A549 (cell line): ENCODE measurements at regions not wholly inside any gene's neighbourhood (a gene's known extent, or its start where the extent isn't known, plus 50 kb on each side); places are given as distances from the start of the nearest gene placed in this dataset.

Experiments
- ATAC-seq, 2 experiments: fragments of 200-7000 bp in 1 of 2; fragments of >200 bp in 1 of 2; cut with Nextera tagmentation in 1 of 2; cut with Tn5 transposase in 1 of 2; 3 replicates each; pipeline versions ENCODE4 v1.8.0 to v1.9.1; 2018 to 2020; ENCODE audit warnings: mild to moderate bottlenecking in 1 of 2, moderate library complexity in 1 of 2
- CTCF ChIA-PET: fragments of 300-600 bp; sonication (Branson Sonifier 250); formaldehyde crosslinking; extraction: SDS; loops from one replicate; lab custom pipeline; 2021; ENCODE audit warnings: antibody characterized with exemption, inconsistent platforms; lab: Yijun Ruan, JAX
- POLR2A ChIA-PET: fragments of 350-600 bp; formaldehyde crosslinking; extraction: SDS; loops from one replicate; lab custom pipeline; 2021; ENCODE audit warnings: antibody characterized with exemption, inconsistent platforms; lab: Yijun Ruan, JAX
- DNase-seq, 2 experiments: peaks; one replicate each; pipeline versions ENCODE4 v3.0.0 to v3.0.0-alpha.2; 2011 to 2016; ENCODE audit warnings: low read depth in 1 of 2, low spot score in 1 of 2
- FAIRE-seq: peaks from 2 replicates; lab custom pipeline; 2011; peaks lifted over from hg19 to GRCh38; lab: Jason Lieb, UNC
- H3K27ac ChIP-seq, 2 experiments: fragments of >200 bp; sonication (Bioruptor Twin); formaldehyde crosslinking; 3 replicates each; pipeline ENCODE4 v1.5.1; 2016 to 2017
- H3K4me1 ChIP-seq: fragments of >200 bp; sonication (Bioruptor Twin); formaldehyde crosslinking; 3 replicates; pipeline ENCODE4 v1.6.1; 2016
- H3K4me2 ChIP-seq: fragments of >200 bp; sonication (Bioruptor Twin); formaldehyde crosslinking; 3 replicates; pipeline ENCODE4 v1.6.1; 2016
- H3K4me3 ChIP-seq: fragments of >200 bp; sonication (Bioruptor Twin); formaldehyde crosslinking; 3 replicates; pipeline ENCODE4 v1.5.1; 2016
- H3K9me3 ChIP-seq: fragments of >200 bp; sonication (Bioruptor Twin); formaldehyde crosslinking; 3 replicates; pipeline ENCODE4 v1.6.1; 2016
- ATOH8 ChIP-seq: fragments of 250-450 bp; sonication (Bioruptor Pico); IDR thresholded peaks from 2 replicates; pipeline ENCODE4 v1.5.0; 2020; ENCODE audit warnings: low read depth, mild to moderate bottlenecking, moderate library complexity
- CBX2 ChIP-seq: fragments of 200-600 bp; sonication (generic); IDR thresholded peaks from 2 replicates; pipeline ENCODE4 v1.6.1; 2016; ENCODE audit warnings: low read depth, mild to moderate bottlenecking, borderline replicate concordance
- CHD4 ChIP-seq: fragments of 200-600 bp; sonication (generic); IDR thresholded peaks from 2 replicates; pipeline ENCODE4 v1.6.1; 2016; ENCODE audit warnings: antibody characterized with exemption, mild to moderate bottlenecking, borderline replicate concordance
- EHF ChIP-seq: fragments of 250-450 bp; sonication (Bioruptor Pico); IDR thresholded peaks from 2 replicates; pipeline ENCODE4 v1.5.0; 2020; ENCODE audit warnings: mild to moderate bottlenecking
- ELK1 ChIP-seq: fragments of 150-350 bp; IDR thresholded peaks from 2 replicates; pipeline ENCODE4 v1.6.1; 2014; ENCODE audit warnings: low read depth, mild to moderate bottlenecking, low read length
- FOSB ChIP-seq: fragments of 250-450 bp; sonication (Bioruptor Pico); IDR thresholded peaks from 2 replicates; pipeline ENCODE4 v1.5.0; 2020; ENCODE audit warnings: mild to moderate bottlenecking, moderate library complexity
- FOSL2 ChIP-seq, 2 experiments: fragments of 450-650 bp in 1 of 2; fragments of >200 bp in 1 of 2; sonication (Bioruptor Twin) in 1 of 2; formaldehyde crosslinking; IDR thresholded peaks; 2 replicates each; pipeline versions ENCODE4 v1.5.0 to v1.6.1; 2016 to 2020; ENCODE audit warnings: mild to moderate bottlenecking in 1 of 2, moderate library complexity in 1 of 2
- FOXS1 ChIP-seq: fragments of 250-450 bp; sonication (Bioruptor Pico); IDR thresholded peaks from 2 replicates; pipeline ENCODE4 v1.5.0; 2020; ENCODE audit warnings: mild to moderate bottlenecking, moderate library complexity
- GATA3 ChIP-seq: IDR thresholded peaks from 2 replicates; pipeline ENCODE4 v1.6.1; 2012; ENCODE audit warnings: borderline replicate concordance
- HOXA7 ChIP-seq: fragments of 250-450 bp; sonication (Bioruptor Pico); IDR thresholded peaks from 2 replicates; pipeline ENCODE4 v1.5.0; 2020; ENCODE audit warnings: mild to moderate bottlenecking, moderate library complexity
- JUN ChIP-seq, 2 experiments: fragments of >200 bp; sonication (Bioruptor Twin); formaldehyde crosslinking; IDR thresholded peaks; 2 replicates in 1 of 2; 3 replicates in 1 of 2; pipeline ENCODE4 v1.6.1; 2016 to 2017
- KDM1A ChIP-seq: fragments of 200-600 bp; sonication (generic); IDR thresholded peaks from 2 replicates; pipeline ENCODE4 v1.6.1; 2016; ENCODE audit warnings: low read depth, mild to moderate bottlenecking
- MAFK ChIP-seq: fragments of 450-650 bp; IDR thresholded peaks from 2 replicates; pipeline ENCODE4 v1.6.1; 2014; ENCODE audit not compliant: partially characterized antibody
- MYC ChIP-seq: IDR thresholded peaks from 2 replicates; pipeline ENCODE4 v1.6.1; 2012; ENCODE audit warnings: mild to moderate bottlenecking, inconsistent platforms, low read length, improper control_type of control experiment, borderline replicate concordance
- NR3C1 ChIP-seq: fragments of >200 bp; sonication (Bioruptor Twin); formaldehyde crosslinking; IDR thresholded peaks from 3 replicates; pipeline ENCODE4 v1.6.1; 2017
- POLR2AphosphoS2 ChIP-seq: conservative IDR thresholded peaks from 2 replicates; pipeline ENCODE4 v1.6.1; 2012; ENCODE audit warnings: low read length, improper control_type of control experiment, inconsistent platforms
- SMC3 ChIP-seq: fragments of >200 bp; sonication (Bioruptor Twin); formaldehyde crosslinking; IDR thresholded peaks from 3 replicates; pipeline ENCODE4 v1.6.1; 2018; ENCODE audit warnings: inconsistent platforms
- TFCP2L1 ChIP-seq: fragments of 250-450 bp; sonication (Bioruptor Pico); IDR thresholded peaks from 2 replicates; pipeline ENCODE4 v1.5.0; 2021; ENCODE audit warnings: mild to moderate bottlenecking
- WGBS: methylation state at CpG from one replicate; pipeline ENCODE4 v1.1.6; 2017; ENCODE audit errors: missing lambda C conversion rate; 5-methylcytosine and 5-hydroxymethylcytosine counted together
- TF ChIP-seq, protein P1 (sequence below): fragments of 200-600 bp; sonication (generic); IDR thresholded peaks from 2 replicates; pipeline ENCODE4 v1.6.1; 2016; ENCODE audit warnings: antibody characterized with exemption, mild to moderate bottlenecking, moderate library complexity

- TF ChIP-seq ATOH8 (CRISPR knock-in tag) (no peak), NR3C1 (no peak), MYC (no peak), FOXS1 (no peak), SMC3 (no peak)
- TF ChIP-seq, all 56 proteins: peak for 0
These were observed 211.9 kb downstream of the TBX5 start (continued) for GRCh38 chr12:114194066-114194465.

- H3K4me1 ChIP-seq, result no peaks in the 10 kb centered on the region
- TF ChIP-seq EHF (CRISPR knock-in tag), result no peak
- TF ChIP-seq CHD4, result no peak
- no peak for TF ChIP-seq SMC3
- no peak for TF ChIP-seq HOXA7
- TF ChIP-seq CBX2, result no peak
- no peak for TF ChIP-seq TFCP2L1
- no peak for TF ChIP-seq ELK1
- TF ChIP-seq FOSB (CRISPR knock-in tag), result no peak
- TF ChIP-seq POLR2AphosphoS2, result no peak
- TF ChIP-seq, protein P1, sequence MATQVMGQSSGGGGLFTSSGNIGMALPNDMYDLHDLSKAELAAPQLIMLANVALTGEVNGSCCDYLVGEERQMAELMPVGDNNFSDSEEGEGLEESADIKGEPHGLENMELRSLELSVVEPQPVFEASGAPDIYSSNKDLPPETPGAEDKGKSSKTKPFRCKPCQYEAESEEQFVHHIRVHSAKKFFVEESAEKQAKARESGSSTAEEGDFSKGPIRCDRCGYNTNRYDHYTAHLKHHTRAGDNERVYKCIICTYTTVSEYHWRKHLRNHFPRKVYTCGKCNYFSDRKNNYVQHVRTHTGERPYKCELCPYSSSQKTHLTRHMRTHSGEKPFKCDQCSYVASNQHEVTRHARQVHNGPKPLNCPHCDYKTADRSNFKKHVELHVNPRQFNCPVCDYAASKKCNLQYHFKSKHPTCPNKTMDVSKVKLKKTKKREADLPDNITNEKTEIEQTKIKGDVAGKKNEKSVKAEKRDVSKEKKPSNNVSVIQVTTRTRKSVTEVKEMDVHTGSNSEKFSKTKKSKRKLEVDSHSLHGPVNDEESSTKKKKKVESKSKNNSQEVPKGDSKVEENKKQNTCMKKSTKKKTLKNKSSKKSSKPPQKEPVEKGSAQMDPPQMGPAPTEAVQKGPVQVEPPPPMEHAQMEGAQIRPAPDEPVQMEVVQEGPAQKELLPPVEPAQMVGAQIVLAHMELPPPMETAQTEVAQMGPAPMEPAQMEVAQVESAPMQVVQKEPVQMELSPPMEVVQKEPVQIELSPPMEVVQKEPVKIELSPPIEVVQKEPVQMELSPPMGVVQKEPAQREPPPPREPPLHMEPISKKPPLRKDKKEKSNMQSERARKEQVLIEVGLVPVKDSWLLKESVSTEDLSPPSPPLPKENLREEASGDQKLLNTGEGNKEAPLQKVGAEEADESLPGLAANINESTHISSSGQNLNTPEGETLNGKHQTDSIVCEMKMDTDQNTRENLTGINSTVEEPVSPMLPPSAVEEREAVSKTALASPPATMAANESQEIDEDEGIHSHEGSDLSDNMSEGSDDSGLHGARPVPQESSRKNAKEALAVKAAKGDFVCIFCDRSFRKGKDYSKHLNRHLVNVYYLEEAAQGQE, result no peak
- no peak for TF ChIP-seq GATA3
- TF ChIP-seq MYC, result no peak
- TF ChIP-seq JUN (IDR thresholded peaks at IDR 0.05), result no peak
- no peak for TF ChIP-seq FOSL2 (IDR thresholded peaks at IDR 0.05)
- no peak for TF ChIP-seq FOSL2 (CRISPR knock-in tag; IDR thresholded peaks at IDR 0.05)
- no peak for TF ChIP-seq KDM1A
- DNase-seq (no peak), ATAC-seq (no peak), FAIRE-seq (no peak)
- POLR2A ChIA-PET, result no interaction called here
- no peak overlapping the region for H3K4me2 ChIP-seq
- CTCF ChIA-PET, result no interaction called here
- H3K9me3 ChIP-seq, result no peaks in the 10 kb centered on the region
- H3K4me3 ChIP-seq, result no peak overlapping the region
- WGBS, result 5% methylated on average over 3 of the region's 3 CpGs
- no peak overlapping the region for H3K27ac ChIP-seq
These were observed 212.5 kb downstream of the TBX5 start for GRCh38 chr12:114193474-114193873.

- ATAC-seq (no peak), DNase-seq (no peak), FAIRE-seq (no peak)
- Histone ChIP-seq H3K4me3 (no peak overlapping the region), H3K9me3 (no peaks in the 10 kb centered on the region), H3K27ac (no peak overlapping the region), H3K4me1 (no peaks in the 10 kb centered on the region), H3K4me2 (no peak overlapping the region)
- ChIA-PET POLR2A (no interaction called here), CTCF (no interaction called here)
- 27% methylated on average over 5 of the region's 5 CpGs for WGBS
- peak; percentile 81 for TF ChIP-seq MAFK
- TF ChIP-seq CHD4, result no peak
These were observed 213.4 kb downstream of the TBX5 start for GRCh38 chr12:114192549-114192948.
